8988T (cell line): ENCODE measurements at regions not wholly inside any gene's neighbourhood (a gene's known extent, or its start where the extent isn't known, plus 50 kb on each side); places are given as distances from the start of the nearest gene placed in this dataset.
"Not testable (repeated sequence)": the region's sequence is repeated elsewhere in the genome, so short reads cannot be mapped to it uniquely, and the experiment has no call there.

Experiments used
- DNase-seq: peaks from one replicate; pipeline ENCODE4 v3.0.0; 2011

DNA sequence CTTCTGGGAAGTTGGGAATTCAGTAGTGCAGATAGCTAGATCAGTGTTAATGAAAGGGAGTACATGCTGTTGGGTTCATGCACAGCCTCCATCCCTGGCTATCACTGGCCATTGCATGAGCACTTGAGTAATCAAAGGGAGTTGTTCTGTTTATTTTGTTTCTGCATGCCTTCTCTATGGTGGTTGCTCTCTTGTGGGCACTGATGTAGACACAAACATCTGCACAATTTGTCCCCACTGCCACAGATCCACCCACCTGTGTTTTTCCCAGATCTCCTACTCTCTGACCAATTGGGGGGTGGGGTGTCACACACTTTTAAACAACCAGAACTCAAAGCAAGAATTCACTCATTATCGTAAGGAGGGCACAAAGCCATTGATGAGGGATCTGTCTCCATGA lies 89.7 kb upstream of the DHRS4 start:
- DNase-seq = no peak

DNA sequence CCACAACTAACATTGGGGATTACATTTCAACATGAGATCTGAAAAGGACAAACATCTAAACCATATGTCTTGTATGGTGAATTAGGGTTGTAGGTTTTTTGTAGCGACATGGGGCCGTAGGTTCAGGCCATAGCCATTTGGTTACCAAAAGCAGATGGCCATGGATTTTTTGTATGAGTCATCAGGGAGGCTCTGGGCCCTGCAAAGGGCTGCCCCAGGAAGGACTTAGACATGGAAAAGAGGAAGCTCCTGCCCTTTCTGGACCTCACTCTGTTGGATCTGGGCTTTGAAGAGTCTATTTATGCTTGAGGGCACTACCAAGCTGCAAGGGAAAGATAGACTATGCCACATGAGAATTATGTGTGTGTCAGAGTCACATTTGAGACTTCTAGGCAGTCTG lies 89.3 kb upstream of the DHRS4 start:
- no peak for DNase-seq

DNA sequence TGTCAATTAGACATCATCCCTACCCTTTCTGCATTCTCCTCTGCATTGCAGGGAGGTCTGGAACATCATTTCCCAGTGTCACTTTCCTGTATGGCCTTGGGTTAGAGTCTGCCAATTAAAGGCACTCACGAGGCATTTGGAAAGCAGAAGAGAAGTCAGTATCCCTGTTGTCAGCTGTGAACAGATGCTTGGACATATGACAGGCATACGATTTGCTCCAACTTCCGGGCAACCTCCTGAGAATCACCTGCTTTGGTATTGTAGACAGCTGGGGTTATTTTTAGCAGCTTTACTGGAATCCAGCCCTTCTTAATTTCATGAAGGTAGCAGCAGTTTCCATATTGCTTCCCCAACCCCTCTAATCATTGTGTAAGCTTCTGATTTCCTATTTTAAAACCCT lies 88.7 kb upstream of the DHRS4 start:
- no peak for DNase-seq

DNA sequence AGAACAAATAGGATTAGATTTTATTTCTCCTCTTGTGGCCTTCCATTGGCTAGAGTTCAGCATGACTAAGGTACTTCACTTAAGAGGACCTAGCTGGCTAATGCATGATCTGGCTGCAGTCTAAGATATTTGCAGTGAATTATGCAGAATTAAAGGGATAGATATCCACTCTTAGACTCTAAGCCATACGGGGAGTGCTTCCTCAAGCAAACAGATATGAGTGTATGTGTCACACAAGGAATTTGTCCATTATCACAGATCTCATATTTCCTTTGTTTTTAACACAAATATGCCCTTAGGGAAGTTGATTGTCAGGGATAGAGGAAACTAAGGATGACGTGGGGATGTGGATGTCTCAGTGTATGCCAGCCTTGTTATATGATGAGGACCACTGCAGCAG lies 88.1 kb upstream of the DHRS4 start:
- DNase-seq = no peak

DNA sequence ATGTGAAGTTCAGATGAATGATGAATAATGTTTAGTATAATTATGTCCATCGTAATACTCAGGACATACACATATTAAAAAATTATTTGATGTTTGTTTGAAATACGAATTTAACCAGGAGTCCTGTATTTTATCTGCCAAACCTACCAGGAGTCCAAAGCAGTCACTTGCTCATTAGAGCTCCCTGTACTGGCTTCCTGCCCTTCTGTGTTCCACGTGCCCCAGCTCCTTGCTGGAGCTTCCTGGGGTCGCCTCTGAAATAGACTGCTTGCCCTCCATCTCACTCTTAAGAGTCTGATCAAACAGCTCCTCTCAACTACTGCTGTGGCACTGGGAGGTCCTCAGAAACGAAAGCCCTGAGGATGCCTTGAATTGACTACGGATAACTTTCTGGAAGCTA lies 87.3 kb upstream of the DHRS4 start:
- DNase-seq = no peak

DNA sequence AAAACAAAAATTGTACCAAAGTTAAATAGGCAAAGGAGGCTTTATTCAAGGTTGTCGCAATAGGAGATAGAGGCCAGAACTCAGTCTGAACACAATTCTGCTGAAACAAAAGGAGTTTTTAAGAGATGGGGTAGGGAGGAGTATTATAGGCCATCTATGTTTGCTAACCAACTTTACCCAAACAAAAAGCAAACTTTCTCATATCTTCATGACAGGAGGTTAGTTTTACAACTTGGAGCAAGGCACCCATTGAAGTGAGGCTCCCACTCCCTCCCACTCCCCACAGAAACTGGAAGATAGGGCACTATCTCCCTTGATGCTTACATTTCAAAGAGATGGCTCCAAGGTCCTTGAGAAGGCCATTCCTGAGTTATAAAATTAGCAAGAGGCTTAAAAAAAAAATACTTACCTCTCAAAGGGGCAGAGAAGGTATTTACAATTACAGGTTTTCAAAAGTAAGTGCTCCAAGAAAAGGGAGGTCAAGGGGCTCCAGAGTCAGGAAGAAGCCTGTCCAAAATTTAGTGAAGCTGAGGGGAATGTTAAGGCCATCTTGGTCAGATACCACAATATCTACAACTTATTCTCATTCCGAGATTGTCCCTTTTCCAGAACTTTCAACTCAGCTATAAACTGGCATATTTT lies 84.4 kb upstream of the DHRS4 start:
- no peak for DNase-seq

DNA sequence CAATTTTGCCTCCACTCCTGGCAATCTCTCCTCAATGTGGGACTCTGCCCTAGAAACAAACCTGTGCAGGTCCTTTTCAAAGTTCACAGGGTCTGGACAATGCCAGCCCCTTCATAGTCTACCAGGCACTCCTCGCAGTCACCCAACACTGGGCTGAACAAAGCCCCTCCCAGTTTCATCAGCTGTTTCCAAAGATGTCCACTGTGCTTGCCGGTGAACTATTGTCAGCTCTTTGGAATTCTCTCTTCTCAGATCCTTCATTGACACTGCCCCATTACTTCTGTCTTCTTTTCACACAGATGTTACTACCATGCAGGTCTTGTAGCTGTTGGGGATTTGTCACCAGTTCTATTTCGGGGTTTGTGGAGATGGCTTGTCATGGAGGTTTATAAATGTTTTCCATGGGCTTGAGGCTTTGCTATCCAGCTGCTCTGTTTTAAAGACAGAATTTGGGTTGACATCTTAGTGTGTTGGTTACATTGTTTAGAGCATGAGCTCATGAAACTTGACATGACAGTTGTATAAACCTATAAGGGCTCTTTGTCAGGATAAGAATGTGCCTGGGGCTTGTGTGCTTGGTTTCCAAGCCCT lies 77.3 kb upstream of the DHRS4 start:
- DNase-seq = no peak

DNA sequence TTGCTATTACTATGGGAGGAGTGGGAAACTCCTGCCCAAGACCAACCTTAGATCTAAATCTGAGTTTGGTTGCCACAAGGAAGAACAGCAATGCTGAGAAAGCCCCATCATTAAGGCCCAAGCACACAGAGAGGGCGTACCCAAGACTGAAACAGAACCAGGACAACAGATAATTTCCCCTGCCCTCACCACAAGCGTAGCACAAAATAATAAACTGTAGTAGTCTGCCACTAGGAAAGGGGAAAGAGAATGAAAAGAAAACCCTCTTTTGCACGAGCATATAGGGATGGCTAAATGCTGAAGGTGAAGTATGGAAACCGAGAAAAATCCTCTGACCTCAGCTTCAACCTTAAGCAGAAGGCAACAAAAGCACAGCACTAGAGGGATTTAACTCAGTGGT lies 76.5 kb upstream of the DHRS4 start:
- no peak for DNase-seq

DNA sequence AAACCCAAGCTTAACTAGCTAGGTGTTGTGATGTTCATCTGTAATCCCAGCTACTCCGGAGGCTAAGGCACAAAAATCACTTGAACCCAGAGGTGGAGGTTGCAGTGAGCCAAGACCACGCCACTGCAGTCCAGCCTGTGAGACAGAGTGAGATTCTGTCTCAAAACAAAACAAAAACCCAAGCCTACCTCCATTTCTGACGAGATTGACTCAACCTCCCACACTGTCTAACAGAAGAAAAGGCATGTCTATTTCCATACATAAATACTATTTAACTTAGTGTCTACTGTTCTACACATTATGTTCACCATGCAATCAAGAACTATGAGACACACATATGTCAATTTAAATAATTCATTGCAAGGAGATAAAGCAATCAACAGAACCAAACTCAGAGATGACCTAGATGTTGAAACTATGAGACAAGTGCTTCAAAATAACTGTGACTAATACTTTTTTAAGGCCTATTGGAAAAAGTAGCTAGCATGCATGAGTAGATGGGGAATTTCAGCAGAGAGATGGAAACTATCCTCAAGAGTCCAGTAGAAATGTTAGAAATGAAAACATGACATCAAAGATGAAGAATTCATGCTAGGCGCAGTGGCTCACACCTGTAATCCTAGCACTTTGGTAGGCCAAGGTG lies 75.9 kb upstream of the DHRS4 start:
- DNase-seq = no peak

DNA sequence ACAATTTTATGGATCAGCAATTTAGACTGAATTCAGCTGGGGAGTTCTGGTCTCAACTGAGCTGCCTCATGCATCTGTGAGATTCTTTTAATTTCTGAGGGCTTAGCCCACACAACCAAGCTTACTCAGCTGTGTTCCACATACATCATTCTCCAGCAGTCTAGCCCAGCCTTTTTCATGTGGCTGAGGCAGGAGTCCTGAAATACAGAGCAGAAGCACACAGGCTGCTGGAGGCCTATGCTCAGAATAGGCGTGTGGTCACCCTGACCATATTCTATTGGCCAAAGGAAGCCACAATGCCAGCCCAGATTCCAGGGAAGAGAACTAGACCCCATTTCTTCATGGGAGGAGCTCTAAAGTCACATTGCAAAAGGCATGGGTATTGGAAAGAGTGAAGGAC lies 72.3 kb upstream of the DHRS4 start:
- no peak for DNase-seq

DNA sequence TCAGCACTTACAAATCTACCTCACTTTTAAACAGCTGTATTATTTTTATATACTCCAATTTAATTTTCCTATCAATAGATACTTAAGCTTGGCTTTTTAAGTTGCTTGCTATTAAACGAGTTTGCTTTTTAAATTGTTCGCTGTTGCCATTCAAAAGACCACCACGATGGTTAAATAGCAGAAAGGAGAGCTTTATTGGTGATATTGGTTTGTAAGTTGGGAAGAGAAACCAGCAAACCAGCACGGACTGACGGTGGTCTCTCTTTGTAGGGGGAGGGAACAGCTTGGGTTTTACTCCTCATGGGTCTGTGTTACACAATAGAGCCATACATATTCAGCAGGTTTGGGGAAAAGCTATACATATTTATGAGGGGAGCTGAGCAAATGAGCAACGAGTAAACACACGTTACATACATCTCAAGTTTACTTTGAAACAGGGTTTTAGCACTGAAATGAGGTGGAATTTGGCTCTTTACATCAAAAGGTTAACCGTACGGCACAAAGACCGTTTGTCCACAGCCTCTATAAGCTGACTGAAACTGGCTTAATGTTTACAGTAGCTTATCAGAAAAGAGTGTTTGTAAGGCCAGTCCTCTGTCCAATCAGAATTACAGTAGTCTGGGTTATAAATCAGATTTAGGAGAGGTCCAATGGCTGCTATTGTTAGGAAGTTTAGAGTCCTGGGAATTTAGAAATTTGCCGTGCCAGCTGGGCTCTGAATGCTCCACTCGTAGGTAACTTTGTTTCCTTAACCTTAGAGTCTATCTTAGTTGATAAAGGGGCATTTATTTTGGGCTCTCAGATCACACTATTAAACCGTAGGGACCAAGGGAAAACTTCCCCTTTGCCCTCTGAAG lies 69.7 kb upstream of the DHRS4 start:
- no peak for DNase-seq

DNA sequence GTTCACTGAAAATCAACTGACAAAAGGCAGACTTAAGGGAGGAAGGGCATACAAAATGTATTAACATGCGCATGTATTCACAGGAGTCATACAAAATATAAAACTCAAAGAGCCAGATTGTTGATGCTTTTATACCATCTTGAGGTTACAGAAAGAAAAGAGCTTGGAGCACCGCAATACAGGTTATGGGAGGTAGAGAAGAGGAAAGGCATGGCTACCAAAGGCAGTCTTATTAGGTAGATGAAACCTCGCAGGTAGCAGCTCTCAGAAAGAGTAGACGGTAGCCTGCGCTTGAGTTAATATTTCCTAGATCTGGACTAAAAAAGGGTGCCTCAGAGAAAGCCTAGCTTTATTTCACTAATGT lies 69.0 kb upstream of the DHRS4 start:
- no peak for DNase-seq

DNA sequence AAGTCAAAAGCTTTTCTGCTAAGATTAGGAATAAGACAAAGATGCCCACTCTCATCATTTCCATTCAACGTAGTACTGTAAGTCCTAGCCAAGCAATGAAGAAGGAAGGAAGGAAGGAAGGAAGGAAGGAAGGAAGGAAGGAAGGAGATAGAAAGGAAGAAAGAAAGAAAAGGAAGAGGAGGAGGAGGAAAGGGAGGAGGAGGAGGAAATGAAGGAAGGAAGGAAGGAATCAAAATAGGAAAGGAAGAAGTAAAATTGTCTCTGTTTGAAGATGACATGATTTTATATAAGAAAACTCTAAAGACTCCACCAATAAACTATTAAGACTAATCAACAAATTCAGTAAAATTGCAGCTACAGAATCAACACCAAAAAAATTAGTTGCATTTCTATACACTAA lies 66.0 kb upstream of the DHRS4 start:
- no peak for DNase-seq

DNA sequence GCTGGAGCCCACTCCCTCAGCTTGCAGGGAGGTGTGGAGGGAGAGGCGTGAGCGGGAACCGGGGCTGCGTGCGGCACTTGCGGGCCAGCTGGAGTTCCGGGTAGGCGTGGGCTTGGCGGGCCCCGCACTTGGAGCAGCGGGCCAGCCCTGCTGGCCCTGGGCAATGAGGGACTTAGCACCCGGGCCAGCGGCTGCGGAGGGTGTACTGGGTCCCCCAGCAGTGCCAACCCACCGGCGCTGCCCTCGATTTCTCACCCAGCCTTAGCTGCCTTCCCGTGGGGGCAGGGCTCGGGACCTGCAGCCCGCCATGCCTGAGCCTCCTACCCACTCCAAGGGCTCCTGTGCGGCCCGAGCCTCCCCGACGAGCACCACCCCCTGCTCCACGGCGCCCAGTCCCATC lies 61.9 kb upstream of the DHRS4 start:
- DNase-seq = not testable (repeated sequence)

DNA sequence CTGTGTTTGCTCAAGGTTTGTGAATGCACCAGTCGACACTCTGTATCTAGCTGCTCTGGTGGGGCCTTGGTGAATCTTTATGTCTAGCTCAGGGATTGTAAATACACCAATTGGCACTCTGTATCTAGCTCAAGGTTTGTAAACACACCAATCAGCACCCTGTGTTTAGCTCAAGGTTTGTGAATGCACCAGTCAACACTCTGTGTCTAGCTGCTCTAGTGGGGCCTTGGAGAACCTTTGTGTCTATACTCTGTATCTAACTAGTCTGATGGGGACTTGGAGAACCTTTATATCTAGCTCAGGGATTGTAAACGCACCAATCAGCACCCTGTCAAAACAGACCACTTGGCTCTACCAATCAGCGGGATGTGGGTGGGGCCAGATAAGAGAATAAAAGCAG lies 61.3 kb upstream of the DHRS4 start:
- DNase-seq = not testable (repeated sequence)

DNA sequence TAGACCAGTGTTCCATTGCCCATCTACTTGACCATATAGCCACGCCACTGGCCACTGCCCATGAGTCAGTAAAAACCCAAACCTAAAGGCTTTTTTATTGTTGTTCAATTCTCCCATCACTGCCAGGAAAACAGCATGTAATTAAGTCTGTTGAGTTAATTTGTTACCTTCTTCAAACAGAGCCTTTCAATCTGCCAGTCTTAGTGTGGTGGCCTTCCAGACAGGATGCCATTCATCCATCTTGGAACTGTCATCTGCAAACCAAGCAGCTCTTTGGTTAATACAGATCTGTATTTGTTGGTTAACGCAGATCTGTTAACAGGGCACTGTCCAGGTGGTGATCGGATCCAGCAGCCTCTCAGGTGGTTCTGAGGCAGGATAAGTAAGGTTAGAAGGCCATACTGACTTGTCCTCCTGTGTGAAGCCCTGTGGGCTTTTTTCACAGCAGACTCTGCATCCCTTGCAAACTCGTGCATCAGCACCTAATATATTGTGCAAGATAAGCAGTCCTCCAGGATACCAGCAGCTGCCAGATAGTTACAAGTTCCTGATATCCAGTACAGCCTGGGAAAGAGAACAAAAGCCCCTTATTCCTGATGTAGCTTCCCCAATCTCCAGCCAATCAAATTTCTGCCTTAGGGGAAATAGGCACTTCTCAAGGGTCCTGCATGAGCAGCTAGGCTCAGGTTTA lies 59.1 kb upstream of the DHRS4 start:
- no peak for DNase-seq

DNA sequence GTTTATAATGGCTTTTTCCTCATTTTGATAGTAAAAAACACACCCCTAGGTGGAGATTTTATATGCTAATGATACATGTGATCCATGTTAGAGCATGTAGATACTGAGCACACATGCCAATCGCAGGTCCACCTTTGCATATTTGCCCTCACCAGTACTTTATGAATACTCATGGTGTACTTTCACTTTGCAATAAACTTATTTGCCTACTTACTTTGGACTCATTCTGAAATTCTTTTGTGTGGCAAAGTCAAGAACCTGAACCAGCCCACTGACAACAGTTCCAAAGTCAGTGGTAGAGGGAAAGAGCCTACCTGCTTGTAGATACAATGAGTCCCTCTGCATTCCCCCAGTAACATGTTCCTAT lies 58.5 kb upstream of the DHRS4 start:
- DNase-seq = no peak

DNA sequence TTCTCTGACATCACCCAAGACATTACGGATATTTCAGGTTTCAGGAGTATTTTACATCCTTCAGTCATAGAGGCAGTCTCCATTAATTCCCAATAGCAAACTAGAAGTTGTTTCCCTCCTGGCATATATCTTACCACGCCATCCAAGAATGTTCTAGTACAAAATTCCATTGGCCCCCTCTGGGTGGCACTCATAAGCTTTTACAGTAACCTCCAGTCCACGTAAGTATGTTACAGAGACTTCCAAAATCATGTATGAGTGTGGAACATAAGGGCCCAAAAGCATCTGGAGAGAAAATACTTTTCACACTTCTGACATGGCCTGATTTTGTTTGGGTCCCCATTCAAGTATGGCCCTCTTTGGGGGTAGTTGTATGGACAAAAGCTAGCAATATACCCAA lies 58.1 kb upstream of the DHRS4 start:
- no peak for DNase-seq

DNA sequence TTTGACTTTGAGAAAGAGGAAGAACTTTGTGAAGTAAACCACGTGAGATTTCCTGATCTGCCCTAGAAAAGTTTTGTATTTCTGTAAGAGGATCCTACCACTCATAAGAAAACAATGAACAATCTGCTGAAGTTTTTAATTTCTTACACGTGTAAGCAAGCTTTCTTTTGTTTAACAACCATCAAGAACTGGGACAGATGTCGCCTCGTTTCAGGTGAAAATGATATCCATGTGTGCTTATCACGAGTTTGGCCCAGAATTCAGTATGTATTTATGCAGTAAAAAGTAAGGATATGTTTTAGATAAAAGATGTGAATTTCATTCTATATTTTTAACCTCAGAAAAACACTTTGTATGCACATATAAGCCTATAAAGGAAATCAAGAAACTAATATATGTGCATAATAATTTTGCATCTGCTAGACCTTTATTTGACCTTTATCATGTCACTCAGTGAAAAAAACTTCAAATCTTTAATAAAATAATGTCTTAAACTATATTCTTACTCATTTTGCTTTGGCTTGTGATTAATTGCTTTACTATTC lies 56.9 kb upstream of the DHRS4 start:
- no peak for DNase-seq

DNA sequence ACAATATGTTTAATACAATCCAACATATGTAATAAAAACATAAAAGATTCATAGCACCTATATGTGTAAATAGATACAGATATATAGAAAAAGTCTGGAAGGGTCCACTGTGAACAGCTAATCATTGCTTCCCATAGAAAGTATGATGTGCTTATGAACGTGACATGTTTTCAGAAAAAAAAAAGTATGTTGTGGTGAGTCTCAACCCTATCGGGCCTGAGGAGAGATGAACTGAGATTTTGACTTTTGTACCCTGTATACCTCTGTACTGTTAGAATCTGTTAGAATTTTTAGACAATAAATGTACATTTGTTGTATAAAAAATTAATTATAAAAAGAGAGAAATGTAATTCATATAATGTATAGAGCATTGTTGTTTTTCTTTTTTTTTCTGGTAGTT lies 56.3 kb upstream of the DHRS4 start:
- not testable (repeated sequence) for DNase-seq

DNA sequence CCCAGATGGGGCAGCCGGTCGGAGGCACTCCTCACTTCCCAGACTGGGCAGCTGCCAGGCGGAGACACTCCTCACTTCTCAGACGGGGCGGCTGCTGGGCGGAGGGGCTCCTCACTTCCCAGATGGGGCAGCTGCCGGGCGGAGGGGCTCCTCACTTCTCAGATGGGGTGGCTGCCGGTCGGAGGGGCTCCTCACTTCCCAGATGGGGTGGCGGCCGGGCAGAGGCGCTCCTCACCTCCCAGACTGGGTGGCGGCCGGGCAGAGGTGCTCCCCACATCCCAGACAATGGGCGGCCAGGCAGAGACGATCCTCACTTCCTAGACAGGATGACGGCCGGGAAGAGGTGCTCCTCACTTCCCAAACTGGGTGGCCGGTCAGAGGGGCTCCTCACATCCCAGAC lies 55.2 kb upstream of the DHRS4 start:
- not testable (repeated sequence) for DNase-seq

DNA sequence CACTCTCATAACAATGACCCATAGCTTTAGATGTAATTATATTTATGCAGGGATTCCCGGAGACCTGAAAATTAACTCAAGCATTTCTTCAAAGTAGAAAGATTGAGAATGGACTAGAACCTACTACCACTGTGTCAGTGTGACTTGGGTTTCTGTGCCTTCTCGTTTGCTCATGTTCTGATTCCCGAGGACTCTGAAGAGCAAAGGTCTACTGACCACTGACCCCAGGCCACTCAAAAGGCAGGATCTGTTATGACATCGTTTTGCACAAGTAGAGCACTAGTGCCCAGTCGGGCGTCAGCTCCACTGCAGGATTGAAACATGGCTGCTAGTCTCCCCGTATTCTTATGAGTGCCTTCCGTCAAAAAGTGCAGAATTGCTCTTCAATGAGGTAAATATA lies 53.8 kb upstream of the DHRS4 start:
- no peak for DNase-seq

DNA sequence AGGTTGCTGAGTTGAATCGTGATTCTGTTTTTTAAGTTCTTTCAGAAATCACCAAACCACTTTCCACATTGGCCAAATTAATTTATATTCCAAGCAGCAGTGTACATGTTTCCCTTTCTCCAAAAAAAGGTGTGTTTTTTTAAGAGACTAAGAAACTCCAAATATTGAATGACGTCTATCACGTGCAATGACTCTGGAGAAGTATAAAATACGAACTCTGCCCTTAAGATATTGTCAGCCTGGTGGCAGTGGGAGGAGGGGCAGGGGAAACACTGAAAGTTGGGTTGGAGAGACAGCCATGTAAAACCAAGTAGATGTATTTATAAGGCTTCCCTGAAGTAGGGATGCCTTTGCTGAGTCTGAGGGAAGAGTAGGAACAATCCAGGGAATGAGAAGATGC lies 50.1 kb upstream of the DHRS4 start:
- DNase-seq = no peak
